ENCODE measurements at regions not wholly inside any gene's neighbourhood (a gene's known extent, or its start where the extent isn't known, plus 50 kb on each side); places are given as distances from the start of the nearest gene placed in this dataset.
A peak's percentile ranks its signal among the peaks of the same experiment; 100 is the strongest.

- TF ChIP-seq JUND (IDR thresholded peaks at IDR 0.05; ENCODE audit: low read depth): no peak
- no peak for DNase-seq (ENCODE audit: low read depth in 1 of 2, low spot score in 1 of 2)
- in situ Hi-C loops (cut with HindIII; ENCODE audit: low pct_unique_long_range_greater_than_20kb, low sequenced_read_pairs): no loop called here
Observed at GRCh38 chr15:94008104-94009074, 223.0 kb upstream of the MCTP2 start.

DNA sequence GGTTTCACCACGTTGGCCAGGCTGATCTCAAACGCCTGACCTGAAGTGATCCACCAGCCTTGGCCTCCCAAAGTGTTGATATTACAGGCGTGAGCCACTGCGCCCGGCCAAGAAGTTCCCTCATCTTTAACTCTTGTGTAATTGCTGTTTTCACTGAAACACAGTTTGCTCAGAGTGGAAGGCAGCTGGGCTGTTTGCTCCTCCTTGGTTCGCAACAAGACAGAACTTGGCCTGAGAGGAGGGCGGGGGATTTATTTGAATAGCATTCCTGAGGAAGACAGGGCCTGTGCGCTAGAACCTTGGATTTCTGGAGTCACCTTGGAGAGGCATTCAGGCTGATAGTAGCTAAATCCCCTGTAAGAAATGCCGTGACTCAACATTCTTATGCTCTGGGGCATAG is 226.7 kb upstream of the MCTP2 start:
- TF ChIP-seq JUND (IDR thresholded peaks at IDR 0.05; ENCODE audit: low read depth): no peak
- DNase-seq (ENCODE audit: low read depth in 1 of 2, low spot score in 1 of 2): no peak
- in situ Hi-C loops (cut with HindIII; ENCODE audit: low pct_unique_long_range_greater_than_20kb, low sequenced_read_pairs): no loop called here

DNA sequence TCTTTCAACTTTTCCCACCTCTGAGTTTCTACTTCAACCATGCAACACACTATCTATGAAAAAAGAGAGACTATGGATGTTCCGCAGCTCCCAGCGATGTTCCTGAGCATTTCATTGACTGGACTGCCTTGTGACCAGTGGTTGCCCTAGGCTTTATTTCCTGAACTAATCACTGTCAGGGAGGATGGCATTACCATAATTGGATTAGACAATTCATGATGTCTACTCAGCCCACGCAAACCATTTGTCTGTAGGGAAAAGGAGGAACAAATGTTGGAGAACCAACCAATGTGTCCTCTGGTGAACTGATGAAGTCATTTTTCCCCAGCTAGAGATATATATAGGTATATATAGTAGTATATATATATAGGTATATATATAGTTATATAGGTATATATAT is 229.3 kb upstream of the MCTP2 start:
- no peak for TF ChIP-seq JUND (IDR thresholded peaks at IDR 0.05; ENCODE audit: low read depth)
- in situ Hi-C loops (cut with HindIII; ENCODE audit: low pct_unique_long_range_greater_than_20kb, low sequenced_read_pairs): no loop called here
- no peak for DNase-seq (ENCODE audit: low read depth in 1 of 2, low spot score in 1 of 2)

GRCh38 chr15:94001255-94001801 is 230.0 kb upstream of the MCTP2 start:
- no peak for TF ChIP-seq JUND (IDR thresholded peaks at IDR 0.05; ENCODE audit: low read depth)
- in situ Hi-C loops (cut with HindIII; ENCODE audit: low pct_unique_long_range_greater_than_20kb, low sequenced_read_pairs): no loop called here
- DNase-seq (ENCODE audit: low read depth in 1 of 2, low spot score in 1 of 2): no peak

DNA sequence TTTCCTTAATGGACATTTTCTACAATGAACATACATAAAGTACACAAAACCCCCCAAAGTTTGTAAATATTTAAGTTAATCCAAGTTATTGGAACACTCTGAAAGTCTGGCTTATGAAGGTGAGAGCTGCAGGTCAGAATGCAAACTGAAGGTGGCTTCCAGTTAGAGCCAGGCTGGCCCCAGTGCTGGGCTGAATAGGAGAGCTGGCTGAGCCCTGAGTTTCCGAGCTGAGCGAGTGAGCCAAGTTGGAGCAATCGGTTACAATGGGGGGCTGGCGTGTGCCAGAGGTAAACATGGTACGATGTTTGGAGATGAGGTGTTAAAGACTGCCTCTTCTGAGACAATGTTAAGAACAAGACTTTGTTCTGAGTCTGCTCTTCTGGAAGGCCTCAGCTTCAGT is 230.8 kb upstream of the MCTP2 start:
- no peak for TF ChIP-seq JUND (IDR thresholded peaks at IDR 0.05; ENCODE audit: low read depth)
- peak in 1 of 2 experiments; percentile 24 for DNase-seq (ENCODE audit: low read depth in 1 of 2, low spot score in 1 of 2)
- in situ Hi-C loops (cut with HindIII; ENCODE audit: low pct_unique_long_range_greater_than_20kb, low sequenced_read_pairs): no loop called here

GRCh38 chr15:93997071-93997658 is 234.2 kb upstream of the MCTP2 start:
- peak in 1 of 2 experiments; percentile 55 for DNase-seq (ENCODE audit: low read depth in 1 of 2, low spot score in 1 of 2)
- in situ Hi-C loops (cut with HindIII; ENCODE audit: low pct_unique_long_range_greater_than_20kb, low sequenced_read_pairs): no loop called here
- TF ChIP-seq JUND (IDR thresholded peaks at IDR 0.05; ENCODE audit: low read depth): no peak

DNA sequence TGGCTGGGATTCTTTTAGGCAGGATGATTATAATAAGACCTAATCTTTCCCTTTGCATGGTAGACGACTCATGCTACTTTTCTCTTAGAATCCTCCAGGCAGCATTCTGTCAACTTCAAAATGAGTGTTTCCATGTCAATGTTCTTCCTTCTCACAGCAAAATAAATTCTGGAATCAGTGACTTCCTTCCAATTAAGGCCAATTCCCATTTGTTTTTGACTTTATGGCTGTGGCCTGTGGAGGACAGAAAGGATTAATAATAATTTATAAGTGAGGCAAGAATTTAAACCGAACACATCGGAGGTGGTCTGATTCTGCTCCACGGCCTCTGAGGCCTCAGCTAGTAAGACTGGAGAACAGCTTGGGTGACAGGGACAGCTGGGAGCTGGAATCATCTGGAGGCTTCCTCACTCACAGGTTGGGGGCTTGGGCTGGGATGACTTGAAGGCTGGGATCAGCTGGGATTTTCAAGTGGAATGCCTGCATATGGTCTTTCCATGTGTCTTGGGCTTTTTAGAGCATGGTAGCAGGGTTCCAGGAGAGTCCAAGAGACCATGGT is 241.8 kb upstream of the MCTP2 start:
- in situ Hi-C loops (cut with HindIII; ENCODE audit: low pct_unique_long_range_greater_than_20kb, low sequenced_read_pairs): no loop called here
- no peak for TF ChIP-seq JUND (IDR thresholded peaks at IDR 0.05; ENCODE audit: low read depth)

DNA sequence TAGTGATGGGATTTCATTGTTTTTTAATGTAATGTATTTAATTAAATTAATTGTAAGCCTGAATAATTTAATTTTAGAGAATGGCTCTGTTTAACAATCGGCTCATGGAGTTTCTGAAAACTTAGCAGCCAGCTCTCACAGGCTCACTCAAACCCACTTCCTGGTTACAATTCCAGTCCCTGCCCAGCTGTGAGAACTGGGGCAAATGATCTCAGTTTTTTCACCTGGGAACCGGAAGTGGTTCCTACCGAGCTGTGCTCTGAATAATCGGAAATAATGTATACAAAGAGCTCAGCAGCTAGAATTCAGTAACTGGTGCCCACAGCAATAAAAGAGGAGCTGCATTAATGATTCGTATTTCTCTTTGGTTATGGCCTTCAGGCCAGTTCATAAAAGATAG is 244.3 kb upstream of the MCTP2 start:
- in situ Hi-C loops (cut with HindIII; ENCODE audit: low pct_unique_long_range_greater_than_20kb, low sequenced_read_pairs): no loop called here
- no peak for DNase-seq (ENCODE audit: low read depth in 1 of 2, low spot score in 1 of 2)
- TF ChIP-seq JUND (IDR thresholded peaks at IDR 0.05; ENCODE audit: low read depth): no peak

More for the DNA sequence above, 241.8 kb upstream of the MCTP2 start:
- no peak for DNase-seq (ENCODE audit: low read depth in 1 of 2, low spot score in 1 of 2)

GRCh38 chr15:93986400-93986984 is 244.9 kb upstream of the MCTP2 start:
- no peak for DNase-seq (ENCODE audit: low read depth in 1 of 2, low spot score in 1 of 2)
- TF ChIP-seq JUND (IDR thresholded peaks at IDR 0.05; ENCODE audit: low read depth): no peak
- in situ Hi-C loops (cut with HindIII; ENCODE audit: low pct_unique_long_range_greater_than_20kb, low sequenced_read_pairs): no loop called here

DNA sequence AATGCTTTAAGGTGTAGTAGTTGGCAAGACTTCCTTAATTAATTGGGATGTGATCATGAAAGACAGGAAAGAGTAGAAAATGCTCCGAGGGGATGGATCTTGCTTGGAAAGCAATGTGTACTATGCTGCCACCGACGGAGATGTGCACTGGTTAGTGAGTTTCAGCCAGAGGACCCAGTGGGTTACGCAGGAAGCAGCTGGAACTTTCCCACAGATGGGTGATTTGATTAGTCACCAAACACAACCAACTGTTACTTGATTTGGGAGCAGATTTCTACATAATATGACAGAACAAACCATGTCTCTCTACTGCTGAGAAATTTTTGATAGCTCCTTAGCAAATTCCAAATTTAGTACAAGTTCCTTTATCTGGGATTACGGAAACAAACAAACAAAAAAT is 245.4 kb upstream of the MCTP2 start:
- in situ Hi-C loops (cut with HindIII; ENCODE audit: low pct_unique_long_range_greater_than_20kb, low sequenced_read_pairs): no loop called here
- no peak for TF ChIP-seq JUND (IDR thresholded peaks at IDR 0.05; ENCODE audit: low read depth)
- no peak for DNase-seq (ENCODE audit: low read depth in 1 of 2, low spot score in 1 of 2)

GRCh38 chr15:93985176-93985575 is 246.2 kb upstream of the MCTP2 start:
- in situ Hi-C loops (cut with HindIII; ENCODE audit: low pct_unique_long_range_greater_than_20kb, low sequenced_read_pairs): no loop called here
- DNase-seq (ENCODE audit: low read depth in 1 of 2, low spot score in 1 of 2): no peak
- no peak for TF ChIP-seq JUND (IDR thresholded peaks at IDR 0.05; ENCODE audit: low read depth)

DNA sequence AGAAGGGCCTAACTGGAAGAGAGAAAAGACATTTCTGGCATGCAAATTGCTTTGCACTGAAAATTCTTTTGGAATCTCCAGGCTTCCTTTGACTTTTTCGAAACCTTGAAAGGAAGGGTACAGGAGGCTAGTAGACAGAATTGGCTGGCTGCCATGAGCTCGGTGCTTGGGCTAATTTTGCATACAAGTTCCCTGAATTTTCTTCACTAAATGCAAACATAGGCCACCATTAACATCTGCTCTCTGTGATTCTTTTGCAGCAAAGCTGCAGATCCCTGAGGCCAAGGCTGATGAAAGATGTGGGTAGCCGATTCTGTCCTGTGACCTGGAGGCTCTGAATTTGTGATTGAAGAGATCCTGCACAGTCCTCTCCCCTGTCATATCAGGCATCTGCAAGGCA is 247.8 kb upstream of the MCTP2 start:
- in situ Hi-C loops (cut with HindIII; ENCODE audit: low pct_unique_long_range_greater_than_20kb, low sequenced_read_pairs): no loop called here
- no peak for TF ChIP-seq JUND (IDR thresholded peaks at IDR 0.05; ENCODE audit: low read depth)
- DNase-seq (ENCODE audit: low read depth in 1 of 2, low spot score in 1 of 2): no peak

Data from T47D (cell line).